ENCODE measurements at regions not wholly inside any gene's neighbourhood (a gene's known extent, or its start where the extent isn't known, plus 50 kb on each side); places are given as distances from the start of the nearest gene placed in this dataset.
"Not testable (repeated sequence)": the region's sequence is repeated elsewhere in the genome, so short reads cannot be mapped to it uniquely, and the experiment has no call there.

GRCh38 chr3:194054540-194054939 lies 81.4 kb upstream of the HES1 start (continued):
- TF ChIP-seq NR2F2 (IDR thresholded peaks at IDR 0.05) = no peak

DNA sequence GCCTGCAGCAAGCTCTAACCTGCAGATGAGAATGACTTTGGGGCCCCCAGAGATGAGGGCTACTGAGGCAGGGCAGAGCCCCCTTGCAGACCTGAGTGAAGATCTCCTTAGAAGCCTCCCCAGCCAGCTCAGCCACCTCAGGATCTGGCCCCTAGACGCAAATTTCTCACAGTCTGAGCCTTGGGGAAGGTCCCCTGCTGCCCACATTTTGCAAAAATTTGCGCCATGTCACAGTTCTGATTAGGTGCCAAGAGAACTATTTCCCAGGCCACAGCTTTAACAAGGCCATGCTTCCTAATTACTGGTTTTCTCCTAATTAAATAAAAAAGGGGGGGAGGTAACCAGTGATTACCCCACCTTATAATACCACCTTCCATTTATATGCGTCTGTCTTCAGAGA lies 81.0 kb upstream of the HES1 start:
- Histone ChIP-seq H3K4me3 (ENCODE audit: low read depth in 1 of 3, low read length in 3 of 3) (no peak overlapping the region), H3K4me1 (ENCODE audit: control insufficient read depth in 4 of 4, insufficient read depth in 4 of 4, low read length in 3 of 4) (peaks cover 2 to 18% (median 14%) of the 10 kb centered on the region in 4 donors), H3K9ac (ENCODE audit: low read depth in 1 of 2, low read length in 2 of 2) (no peak overlapping the region), H3K36me3 (ENCODE audit: control insufficient read depth in 4 of 4, insufficient read depth in 3 of 4, low read depth in 1 of 4, low read length in 3 of 4) (no peaks in the 10 kb centered on the region), H3K27ac (ENCODE audit: low read depth in 1 of 2, low read length in 2 of 2) (no peak overlapping the region), H3K9me3 (ENCODE audit: control insufficient read depth in 4 of 4, low read length in 3 of 4) (peaks cover 0 to 8% (median 5%) of the 10 kb centered on the region in 4 donors), H3K27me3 (ENCODE audit: control insufficient read depth in 4 of 4, insufficient read depth in 4 of 4, low read length in 3 of 4) (no peaks in the 10 kb centered on the region)
- no peak for DNase-seq (ENCODE audit: low spot score)
- TF ChIP-seq, protein P1, sequence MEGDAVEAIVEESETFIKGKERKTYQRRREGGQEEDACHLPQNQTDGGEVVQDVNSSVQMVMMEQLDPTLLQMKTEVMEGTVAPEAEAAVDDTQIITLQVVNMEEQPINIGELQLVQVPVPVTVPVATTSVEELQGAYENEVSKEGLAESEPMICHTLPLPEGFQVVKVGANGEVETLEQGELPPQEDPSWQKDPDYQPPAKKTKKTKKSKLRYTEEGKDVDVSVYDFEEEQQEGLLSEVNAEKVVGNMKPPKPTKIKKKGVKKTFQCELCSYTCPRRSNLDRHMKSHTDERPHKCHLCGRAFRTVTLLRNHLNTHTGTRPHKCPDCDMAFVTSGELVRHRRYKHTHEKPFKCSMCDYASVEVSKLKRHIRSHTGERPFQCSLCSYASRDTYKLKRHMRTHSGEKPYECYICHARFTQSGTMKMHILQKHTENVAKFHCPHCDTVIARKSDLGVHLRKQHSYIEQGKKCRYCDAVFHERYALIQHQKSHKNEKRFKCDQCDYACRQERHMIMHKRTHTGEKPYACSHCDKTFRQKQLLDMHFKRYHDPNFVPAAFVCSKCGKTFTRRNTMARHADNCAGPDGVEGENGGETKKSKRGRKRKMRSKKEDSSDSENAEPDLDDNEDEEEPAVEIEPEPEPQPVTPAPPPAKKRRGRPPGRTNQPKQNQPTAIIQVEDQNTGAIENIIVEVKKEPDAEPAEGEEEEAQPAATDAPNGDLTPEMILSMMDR (IDR thresholded peaks at IDR 0.05; ENCODE audit: low read depth, low read length, missing input control) = no peak
- TF ChIP-seq, protein P2, sequence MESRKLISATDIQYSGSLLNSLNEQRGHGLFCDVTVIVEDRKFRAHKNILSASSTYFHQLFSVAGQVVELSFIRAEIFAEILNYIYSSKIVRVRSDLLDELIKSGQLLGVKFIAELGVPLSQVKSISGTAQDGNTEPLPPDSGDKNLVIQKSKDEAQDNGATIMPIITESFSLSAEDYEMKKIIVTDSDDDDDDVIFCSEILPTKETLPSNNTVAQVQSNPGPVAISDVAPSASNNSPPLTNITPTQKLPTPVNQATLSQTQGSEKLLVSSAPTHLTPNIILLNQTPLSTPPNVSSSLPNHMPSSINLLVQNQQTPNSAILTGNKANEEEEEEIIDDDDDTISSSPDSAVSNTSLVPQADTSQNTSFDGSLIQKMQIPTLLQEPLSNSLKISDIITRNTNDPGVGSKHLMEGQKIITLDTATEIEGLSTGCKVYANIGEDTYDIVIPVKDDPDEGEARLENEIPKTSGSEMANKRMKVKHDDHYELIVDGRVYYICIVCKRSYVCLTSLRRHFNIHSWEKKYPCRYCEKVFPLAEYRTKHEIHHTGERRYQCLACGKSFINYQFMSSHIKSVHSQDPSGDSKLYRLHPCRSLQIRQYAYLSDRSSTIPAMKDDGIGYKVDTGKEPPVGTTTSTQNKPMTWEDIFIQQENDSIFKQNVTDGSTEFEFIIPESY (IDR thresholded peaks at IDR 0.05) = no peak
- TF ChIP-seq RAD21 (IDR thresholded peaks at IDR 0.05) = no peak
- no peak for TF ChIP-seq EGR1 (IDR thresholded peaks at IDR 0.05; ENCODE audit: low read depth in 2 of 2)
- TF ChIP-seq HNF4G (IDR thresholded peaks at IDR 0.05) = no peak
- no peak for TF ChIP-seq YY1 (IDR thresholded peaks at IDR 0.05)
- TF ChIP-seq GABPA (IDR thresholded peaks at IDR 0.05 in 1 of 2, conservative IDR thresholded peaks at IDR 0.05 in 1 of 2) = no peak
- TF ChIP-seq, protein P3, sequence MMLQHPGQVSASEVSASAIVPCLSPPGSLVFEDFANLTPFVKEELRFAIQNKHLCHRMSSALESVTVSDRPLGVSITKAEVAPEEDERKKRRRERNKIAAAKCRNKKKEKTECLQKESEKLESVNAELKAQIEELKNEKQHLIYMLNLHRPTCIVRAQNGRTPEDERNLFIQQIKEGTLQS (IDR thresholded peaks at IDR 0.05) = no peak
- 94% methylated on average over 3 of the region's 3 CpGs for WGBS

DNA sequence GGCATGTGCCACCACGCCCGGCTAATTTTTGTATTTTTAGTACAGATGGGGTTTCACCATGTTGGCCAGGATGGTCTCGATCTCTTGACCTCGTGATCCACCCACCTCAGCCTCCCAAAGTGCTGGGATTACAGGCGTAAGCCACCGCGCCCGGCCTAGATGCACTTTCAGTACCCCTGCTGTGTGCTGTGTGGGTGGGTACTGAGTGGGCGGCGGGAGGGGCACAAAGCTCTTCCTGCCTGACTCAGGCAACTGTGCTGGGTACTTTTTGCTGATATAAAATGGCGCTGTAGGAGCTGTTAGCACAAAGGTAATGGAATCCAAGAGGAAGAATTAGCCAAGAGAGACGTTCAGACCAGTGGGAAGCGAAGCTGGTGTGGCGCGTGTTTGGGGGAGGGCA lies 79.6 kb upstream of the HES1 start:
- WGBS = 95% methylated on average over 15 of the region's 15 CpGs
- H3K27ac ChIP-seq (ENCODE audit: low read depth in 1 of 2, low read length in 2 of 2); H3K4me3 ChIP-seq (ENCODE audit: low read depth in 1 of 3, low read length in 3 of 3); H3K27me3 ChIP-seq (ENCODE audit: control insufficient read depth in 4 of 4, insufficient read depth in 4 of 4, low read length in 3 of 4); H3K9ac ChIP-seq (ENCODE audit: low read depth in 1 of 2, low read length in 2 of 2); H3K36me3 ChIP-seq (ENCODE audit: control insufficient read depth in 4 of 4, insufficient read depth in 3 of 4, low read depth in 1 of 4, low read length in 3 of 4); H3K9me3 ChIP-seq (ENCODE audit: control insufficient read depth in 4 of 4, low read length in 3 of 4); DNase-seq (ENCODE audit: low spot score): not testable (repeated sequence)
- peaks cover 2 to 26% (median 16%) of the 10 kb centered on the region in 4 donors for H3K4me1 ChIP-seq (ENCODE audit: control insufficient read depth in 4 of 4, insufficient read depth in 4 of 4, low read length in 3 of 4)

- Histone ChIP-seq H3K36me3 (ENCODE audit: control insufficient read depth in 4 of 4, insufficient read depth in 3 of 4, low read depth in 1 of 4, low read length in 3 of 4) (no peaks in the 10 kb centered on the region), H3K9ac (ENCODE audit: low read depth in 1 of 2, low read length in 2 of 2) (no peak overlapping the region), H3K4me3 (ENCODE audit: low read depth in 1 of 3, low read length in 3 of 3) (no peak overlapping the region), H3K27ac (ENCODE audit: low read depth in 1 of 2, low read length in 2 of 2) (no peak overlapping the region), H3K9me3 (ENCODE audit: control insufficient read depth in 4 of 4, low read length in 3 of 4) (no peaks in the 10 kb centered on the region), H3K4me1 (ENCODE audit: control insufficient read depth in 4 of 4, insufficient read depth in 4 of 4, low read length in 3 of 4) (peaks cover 2 to 29% (median 16%) of the 10 kb centered on the region in 4 donors), H3K27me3 (ENCODE audit: control insufficient read depth in 4 of 4, insufficient read depth in 4 of 4, low read length in 3 of 4) (no peaks in the 10 kb centered on the region)
- WGBS = 95% methylated on average over 16 of the region's 16 CpGs
- TF ChIP-seq FOXA2 (IDR thresholded peaks at IDR 0.05) = no peak
- no peak for TF ChIP-seq JUND (IDR thresholded peaks at IDR 0.05)
- no peak for TF ChIP-seq MAX (IDR thresholded peaks at IDR 0.05)
- TF ChIP-seq RAD21 (IDR thresholded peaks at IDR 0.05) = no peak
- TF ChIP-seq YY1 (IDR thresholded peaks at IDR 0.05) = no peak
- no peak for TF ChIP-seq NR2F2 (IDR thresholded peaks at IDR 0.05)
- no peak for TF ChIP-seq GABPA (IDR thresholded peaks at IDR 0.05 in 1 of 2, conservative IDR thresholded peaks at IDR 0.05 in 1 of 2)
- TF ChIP-seq, protein P2 (IDR thresholded peaks at IDR 0.05) = no peak
- TF ChIP-seq FOXA1 (IDR thresholded peaks at IDR 0.05) = no peak
- TF ChIP-seq SP1 (IDR thresholded peaks at IDR 0.05) = no peak
- no peak for TF ChIP-seq HNF4G (IDR thresholded peaks at IDR 0.05)
- TF ChIP-seq RXRA (IDR thresholded peaks at IDR 0.05) = no peak
- TF ChIP-seq, protein P1 (IDR thresholded peaks at IDR 0.05; ENCODE audit: low read depth, low read length, missing input control) = no peak
- DNase-seq (ENCODE audit: low spot score) = no peak
Measured at GRCh38 chr3:194056731-194057415, 79.1 kb upstream of the HES1 start.

Data from liver (tissue), 8 donors.